ENCODE measurements at regions not wholly inside any gene's neighbourhood (a gene's known extent, or its start where the extent isn't known, plus 50 kb on each side); places are given as distances from the start of the nearest gene placed in this dataset.
"Not testable (repeated sequence)": the region's sequence is repeated elsewhere in the genome, so short reads cannot be mapped to it uniquely, and the experiment has no call there.

- peaks cover 4% of the 10 kb centered on the region for H3K36me3 Mint-ChIP-seq (ENCODE audit: low read depth)
- no peak overlapping the region for H3K4me3 Mint-ChIP-seq
- peaks cover 26% of the 10 kb centered on the region for H3K27me3 Mint-ChIP-seq (ENCODE audit: low read depth, poor library complexity)
- DNase-seq = no peak
- peaks cover 16% of the 10 kb centered on the region for H3K9me3 Mint-ChIP-seq
- no peak for TF ChIP-seq CTCF (IDR thresholded peaks at IDR 0.05)
- H3K27ac Mint-ChIP-seq = no peak overlapping the region
- H3K4me1 Mint-ChIP-seq = no peaks in the 10 kb centered on the region
These were observed 458.4 kb downstream of the SHISA9 start for GRCh38 chr16:13359835-13360234.

GRCh38 chr16:13372421-13372820, 471.0 kb downstream of the SHISA9 start:
- peaks cover 17% of the 10 kb centered on the region for H3K9me3 Mint-ChIP-seq

GRCh38 chr16:13376174-13376573, 474.8 kb downstream of the SHISA9 start:
- peaks cover 27% of the 10 kb centered on the region for H3K9me3 Mint-ChIP-seq
- TF ChIP-seq CTCF (IDR thresholded peaks at IDR 0.05) = no peak
- no peak overlapping the region for H3K27ac Mint-ChIP-seq
- no peaks in the 10 kb centered on the region for H3K27me3 Mint-ChIP-seq (ENCODE audit: low read depth, poor library complexity)
- H3K4me3 Mint-ChIP-seq = no peak overlapping the region
- DNase-seq = no peak
- H3K4me1 Mint-ChIP-seq = no peaks in the 10 kb centered on the region
- H3K36me3 Mint-ChIP-seq (ENCODE audit: low read depth) = no peaks in the 10 kb centered on the region

More at GRCh38 chr16:13372421-13372820, 471.0 kb downstream of the SHISA9 start:
- Mint-ChIP-seq H3K27me3 (ENCODE audit: low read depth, poor library complexity) (no peaks in the 10 kb centered on the region), H3K4me1 (no peaks in the 10 kb centered on the region), H3K4me3 (no peak overlapping the region), H3K27ac (no peak overlapping the region), H3K36me3 (ENCODE audit: low read depth) (no peaks in the 10 kb centered on the region)
- DNase-seq = no peak
- no peak for TF ChIP-seq CTCF (IDR thresholded peaks at IDR 0.05)

GRCh38 chr16:13377143-13377542, 475.7 kb downstream of the SHISA9 start:
- H3K4me3 Mint-ChIP-seq = no peak overlapping the region
- no peak for TF ChIP-seq CTCF (IDR thresholded peaks at IDR 0.05)
- H3K27me3 Mint-ChIP-seq (ENCODE audit: low read depth, poor library complexity) = no peaks in the 10 kb centered on the region
- DNase-seq = no peak
- H3K9me3 Mint-ChIP-seq = peaks cover 33% of the 10 kb centered on the region
- no peaks in the 10 kb centered on the region for H3K4me1 Mint-ChIP-seq
- no peak overlapping the region for H3K27ac Mint-ChIP-seq
- H3K36me3 Mint-ChIP-seq (ENCODE audit: low read depth) = no peaks in the 10 kb centered on the region

- no peak overlapping the region for H3K27ac Mint-ChIP-seq
- no peaks in the 10 kb centered on the region for H3K4me1 Mint-ChIP-seq
- H3K9me3 Mint-ChIP-seq = peaks cover 38% of the 10 kb centered on the region
- no peaks in the 10 kb centered on the region for H3K36me3 Mint-ChIP-seq (ENCODE audit: low read depth)
- no peaks in the 10 kb centered on the region for H3K27me3 Mint-ChIP-seq (ENCODE audit: low read depth, poor library complexity)
- no peak for DNase-seq
- no peak overlapping the region for H3K4me3 Mint-ChIP-seq
- TF ChIP-seq CTCF (IDR thresholded peaks at IDR 0.05) = no peak
These were observed 476.8 kb downstream of the SHISA9 start for GRCh38 chr16:13378151-13378550.

GRCh38 chr16:13379266-13379665, 477.9 kb downstream of the SHISA9 start:
- Mint-ChIP-seq H3K4me3 (no peak overlapping the region), H3K36me3 (ENCODE audit: low read depth) (no peaks in the 10 kb centered on the region), H3K27ac (no peak overlapping the region), H3K9me3 (peaks cover 45% of the 10 kb centered on the region), H3K27me3 (ENCODE audit: low read depth, poor library complexity) (no peaks in the 10 kb centered on the region), H3K4me1 (no peaks in the 10 kb centered on the region)
- DNase-seq = no peak
- no peak for TF ChIP-seq CTCF (IDR thresholded peaks at IDR 0.05)

GRCh38 chr16:13385156-13386040, 484.0 kb downstream of the SHISA9 start:
- DNase-seq; H3K4me1 Mint-ChIP-seq; H3K27me3 Mint-ChIP-seq (ENCODE audit: low read depth, poor library complexity); H3K4me3 Mint-ChIP-seq; H3K36me3 Mint-ChIP-seq (ENCODE audit: low read depth); H3K27ac Mint-ChIP-seq: not testable (repeated sequence)
- peaks cover 72% of the 10 kb centered on the region for H3K9me3 Mint-ChIP-seq
